ENCODE measurements at regions not wholly inside any gene's neighbourhood (a gene's known extent, or its start where the extent isn't known, plus 50 kb on each side); places are given as distances from the start of the nearest gene placed in this dataset.

DNA sequence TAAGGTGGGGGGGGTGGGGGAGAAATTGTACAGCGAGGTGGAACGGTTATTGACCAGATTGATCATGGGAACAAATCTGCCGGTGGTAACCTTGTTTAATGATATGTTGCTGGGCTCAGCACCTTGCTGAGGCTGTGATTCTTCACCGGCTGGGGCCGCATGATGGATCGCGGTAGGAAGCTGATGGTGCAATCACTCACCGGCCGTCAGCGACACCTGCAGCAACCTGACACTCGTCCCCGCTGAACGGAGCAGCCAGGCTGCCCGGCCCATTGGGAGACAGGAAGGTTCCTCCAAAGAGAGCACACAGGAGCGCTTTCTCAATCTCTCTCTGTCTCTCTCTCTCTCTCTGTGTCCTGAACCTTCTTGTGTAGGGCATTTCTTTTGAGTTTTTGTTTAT, 128.5 kb upstream of the RRP15 start:
- DNase-seq (ENCODE audit: low spot score): no peak

DNA sequence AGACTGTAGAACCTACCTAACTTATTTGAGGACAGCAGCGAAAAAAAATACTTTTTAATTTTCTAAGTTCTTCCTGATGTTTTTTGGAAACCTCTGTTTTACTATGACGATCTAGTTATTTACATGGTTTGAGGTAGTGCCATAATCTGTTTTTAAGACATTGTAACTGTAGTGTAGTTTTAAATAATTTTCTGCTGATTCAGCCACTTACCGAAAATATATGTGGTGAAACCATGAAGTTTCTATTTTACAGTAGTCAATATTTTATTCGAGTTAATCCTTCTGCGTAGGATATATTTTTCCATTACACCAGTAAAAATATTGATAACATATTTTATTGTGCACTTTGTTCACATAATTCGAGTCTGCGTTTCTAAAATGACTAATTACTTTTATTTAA, 121.7 kb upstream of the RRP15 start:
- no peak for DNase-seq (ENCODE audit: low spot score)

DNA sequence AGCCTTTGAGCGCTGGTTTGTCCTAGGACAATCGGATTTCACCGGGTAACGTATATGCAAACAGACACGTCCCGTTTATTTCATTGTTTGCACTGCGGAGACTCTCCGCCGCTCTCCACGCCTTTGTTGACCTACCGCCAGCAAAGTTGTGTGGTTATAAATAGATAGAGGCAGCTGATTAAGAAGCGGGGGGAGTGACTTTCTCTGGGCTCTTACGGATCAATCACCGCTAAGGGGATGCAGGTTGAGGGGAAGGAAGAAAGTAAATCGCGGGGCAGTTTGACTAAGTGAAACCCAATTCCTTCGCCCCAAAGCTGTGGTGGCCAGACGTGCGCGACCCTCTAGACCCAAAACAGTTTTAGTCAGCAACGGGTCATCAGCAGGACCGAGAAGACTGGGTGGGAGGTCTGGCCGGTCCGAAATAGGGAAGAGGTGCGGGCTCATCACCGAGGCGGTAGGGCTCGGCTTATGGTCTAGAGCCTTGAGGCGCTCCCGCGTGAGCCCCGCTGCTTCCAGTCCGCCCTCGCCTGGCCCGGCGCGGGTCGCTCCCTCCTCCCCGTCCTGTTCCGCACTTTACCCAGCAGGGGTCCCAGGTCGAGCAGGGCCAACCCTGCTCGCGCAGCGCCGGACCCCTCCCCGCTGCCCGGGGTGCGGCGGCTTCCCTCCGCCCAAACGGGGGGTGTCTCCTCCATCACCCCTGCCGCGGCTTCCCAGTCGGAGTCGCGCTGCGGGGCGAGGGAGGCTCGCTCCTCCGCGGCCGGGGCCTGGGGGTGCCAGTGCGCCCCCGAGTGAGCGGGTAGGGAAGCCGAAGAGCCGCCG, 120.8 kb upstream of the RRP15 start:
- no peak for DNase-seq (ENCODE audit: low spot score)

GRCh38 chr1:218164930-218165700, 120.0 kb upstream of the RRP15 start:
- no peak for DNase-seq (ENCODE audit: low spot score)

GRCh38 chr1:218165701-218166114, 119.4 kb upstream of the RRP15 start:
- no peak for DNase-seq (ENCODE audit: low spot score)

- DNase-seq (ENCODE audit: low spot score): no peak
Observed at GRCh38 chr1:218166268-218166945, 118.7 kb upstream of the RRP15 start.

GRCh38 chr1:218171302-218171893, 113.7 kb upstream of the RRP15 start:
- DNase-seq (ENCODE audit: low spot score): peak; percentile 52

DNA sequence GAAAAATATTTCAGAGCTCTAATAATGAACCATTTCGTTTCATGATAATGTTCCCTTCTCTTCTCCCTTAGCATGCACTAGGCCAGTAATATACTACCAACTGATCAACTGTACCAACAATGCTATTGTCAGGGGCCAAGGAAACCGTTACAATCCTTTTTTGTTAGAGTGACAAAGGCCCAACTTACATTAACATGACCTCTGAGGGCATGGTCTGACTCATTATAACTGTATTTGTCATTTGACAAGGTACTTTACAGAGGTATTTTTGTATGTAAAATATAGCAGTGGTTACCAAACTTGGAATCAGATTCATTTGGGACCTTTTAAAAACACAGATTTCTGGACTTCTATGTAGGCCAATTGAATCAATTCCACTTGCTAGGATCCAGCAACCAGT, 102.6 kb upstream of the RRP15 start:
- DNase-seq (ENCODE audit: low spot score): no peak

GRCh38 chr1:218200979-218201378, 84.1 kb upstream of the RRP15 start:
- no peak for DNase-seq (ENCODE audit: low spot score)

GRCh38 chr1:218201601-218202000, 83.5 kb upstream of the RRP15 start:
- DNase-seq (ENCODE audit: low spot score): no peak

GRCh38 chr1:218205721-218206120, 79.4 kb upstream of the RRP15 start:
- DNase-seq (ENCODE audit: low spot score): no peak

DNA sequence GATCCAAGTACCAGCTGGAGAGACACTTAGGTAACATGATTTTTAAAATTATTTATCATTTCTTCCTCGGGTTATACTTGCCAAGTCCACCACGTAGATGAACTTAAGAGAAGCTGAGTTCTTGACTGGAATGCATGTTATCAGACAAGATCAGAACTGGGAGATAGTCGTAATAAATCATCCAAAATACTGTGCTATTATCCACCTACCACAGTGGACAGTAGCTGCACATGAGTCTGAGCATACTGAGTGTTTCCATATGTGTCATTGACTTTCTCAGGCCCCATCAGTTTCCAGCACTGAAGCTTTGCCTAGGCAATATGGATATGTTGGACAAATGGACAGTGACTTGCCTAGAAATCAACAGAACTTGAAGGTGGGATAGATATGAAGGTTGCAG, 77.9 kb upstream of the RRP15 start:
- DNase-seq (ENCODE audit: low spot score): no peak

DNA sequence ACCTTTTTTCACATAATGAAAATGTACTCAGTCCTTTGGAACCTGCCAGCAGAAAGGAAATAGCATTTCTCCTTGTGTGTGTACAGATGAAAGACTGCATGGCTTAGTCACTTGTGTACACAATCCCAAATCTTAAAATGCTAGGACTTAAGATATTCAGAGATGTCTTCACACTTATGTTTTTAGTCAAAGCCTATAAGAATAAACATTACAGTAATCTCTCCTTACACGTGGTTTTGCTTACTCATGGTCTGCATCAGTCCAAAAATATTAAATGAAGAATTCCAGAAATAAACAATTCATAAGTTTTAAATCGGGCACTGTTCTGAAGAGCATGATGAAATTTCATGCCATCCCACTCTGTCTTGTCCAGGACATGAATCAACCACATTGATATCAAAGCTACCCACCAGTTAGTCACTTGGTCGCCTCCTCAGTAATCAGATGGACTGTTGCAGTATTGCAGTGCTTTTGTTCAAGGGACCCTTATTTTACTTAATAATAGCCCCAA, 75.7 kb upstream of the RRP15 start:
- no peak for DNase-seq (ENCODE audit: low spot score)

- DNase-seq (ENCODE audit: low spot score): no peak
Observed at GRCh38 chr1:218211241-218211640, 73.9 kb upstream of the RRP15 start.

DNA sequence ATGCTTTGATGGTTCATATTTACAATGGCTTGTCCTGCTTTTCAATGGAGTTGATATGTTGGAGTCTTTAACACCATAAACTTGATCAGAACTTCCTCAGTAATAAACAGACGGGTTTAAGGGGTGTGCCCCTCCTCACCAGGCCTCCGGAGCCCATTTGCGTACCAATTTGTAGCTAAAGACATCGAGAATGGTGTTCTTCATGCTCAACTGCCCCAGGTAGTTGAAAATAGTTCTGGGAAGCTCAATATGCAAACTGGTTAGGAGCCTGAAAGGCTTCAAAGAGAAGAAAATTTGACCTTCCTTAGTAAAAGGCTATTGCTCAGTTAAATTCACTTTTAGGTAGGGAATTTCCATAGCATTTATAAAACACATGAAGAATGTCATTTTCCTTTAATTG, 68.1 kb upstream of the RRP15 start:
- no peak for DNase-seq (ENCODE audit: low spot score)

- DNase-seq (ENCODE audit: low spot score): no peak
Observed at GRCh38 chr1:218219460-218219859, 65.6 kb upstream of the RRP15 start.

- no peak for DNase-seq (ENCODE audit: low spot score)
Observed at GRCh38 chr1:218224101-218224500, 61.0 kb upstream of the RRP15 start.

DNA sequence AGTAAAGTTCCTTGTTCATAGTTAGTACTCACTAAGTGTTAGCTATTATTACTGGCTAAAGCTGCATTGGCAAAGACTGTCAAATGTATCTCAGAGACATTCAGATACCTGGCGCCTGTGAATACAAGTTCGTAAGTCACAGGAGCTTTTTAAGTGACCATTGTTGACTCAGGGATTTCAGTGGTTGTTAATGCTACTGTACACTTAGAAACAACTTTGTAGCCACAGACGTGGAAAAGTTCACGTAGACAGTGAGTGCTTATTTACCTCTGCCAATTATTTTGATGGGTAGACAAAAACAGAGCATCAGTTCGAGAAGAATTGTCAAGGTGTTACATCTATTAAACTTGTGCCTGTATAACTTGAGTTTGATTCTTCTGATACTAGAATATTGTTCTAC, 59.1 kb upstream of the RRP15 start:
- DNase-seq (ENCODE audit: low spot score): no peak

Measured in pons (tissue), 1 donor.